SK-N-DZ (cell line): ENCODE measurements at regions not wholly inside any gene's neighbourhood (a gene's known extent, or its start where the extent isn't known, plus 50 kb on each side); places are given as distances from the start of the nearest gene placed in this dataset.
A peak's percentile ranks its signal among the peaks of the same experiment; 100 is the strongest.
"Not testable (repeated sequence)": the region's sequence is repeated elsewhere in the genome, so short reads cannot be mapped to it uniquely, and the experiment has no call there.

Source experiments
- DNase-seq: peaks from one replicate; pipeline ENCODE4 v3.0.0-alpha.2; 2015; ENCODE audit warnings: low spot score

DNA sequence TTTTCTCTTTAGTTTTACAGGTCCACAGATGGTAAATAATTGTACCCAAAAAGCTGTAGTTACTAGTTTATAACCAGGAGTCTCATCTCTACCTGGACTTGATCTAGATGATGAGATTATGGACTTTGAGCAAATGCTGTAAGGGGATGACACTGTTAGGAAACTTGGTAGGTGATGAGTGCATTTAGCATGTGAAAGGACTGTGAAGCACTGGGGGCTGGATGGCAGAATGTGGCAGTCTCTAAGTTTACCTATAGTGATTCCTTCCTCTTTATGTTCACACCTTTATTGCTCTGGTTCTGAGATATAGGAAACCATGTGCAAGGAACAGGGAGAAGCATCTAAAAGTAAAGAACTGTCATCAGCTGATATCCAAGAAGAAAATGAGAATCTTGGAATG lies 230.7 kb upstream of the CHORDC1 start:
- DNase-seq: no peak

DNA sequence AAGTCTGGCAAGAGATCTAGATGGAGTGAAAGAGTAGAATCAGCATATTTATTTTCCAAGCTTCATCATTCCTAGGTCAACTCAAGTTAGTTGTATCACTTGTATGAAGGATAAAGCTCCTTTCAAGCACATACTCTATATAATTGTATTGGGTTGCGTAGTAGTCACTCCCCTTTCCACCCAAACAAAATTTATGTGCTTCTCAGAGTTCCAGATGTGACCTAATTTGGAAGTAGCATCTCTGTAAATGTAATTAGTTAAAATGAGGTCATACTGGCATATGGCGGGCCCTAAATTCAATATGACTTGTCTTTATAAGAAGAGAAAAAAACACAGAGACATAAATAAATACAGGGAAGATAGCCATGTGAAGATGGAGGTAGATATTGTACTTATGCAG lies 226.8 kb upstream of the CHORDC1 start:
- DNase-seq: peak; percentile 97

GRCh38 chr11:90448256-90448655 lies 225.4 kb upstream of the CHORDC1 start:
- peak; percentile 60 for DNase-seq

DNA sequence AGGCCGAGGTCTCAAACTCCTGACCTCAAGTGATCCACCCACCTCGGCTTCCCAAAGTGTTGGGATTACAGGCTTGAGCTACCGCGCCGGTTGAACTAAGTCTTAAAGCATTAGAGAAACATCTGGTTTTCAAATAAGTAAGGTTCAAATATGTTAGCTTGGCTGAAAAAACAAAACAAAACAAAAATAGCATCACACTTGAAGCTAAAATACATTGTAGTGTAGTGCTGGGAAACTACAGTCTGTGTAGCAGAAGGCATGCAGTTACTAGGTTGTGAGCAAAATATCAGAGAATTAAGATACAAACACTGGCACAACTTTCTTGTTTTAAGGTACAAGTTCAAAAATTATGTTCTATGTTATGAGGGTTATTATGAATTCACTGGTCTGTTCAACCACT lies 224.8 kb upstream of the CHORDC1 start:
- no peak for DNase-seq

GRCh38 chr11:90446207-90446606 lies 223.4 kb upstream of the CHORDC1 start:
- no peak for DNase-seq

GRCh38 chr11:90438069-90438468 lies 215.2 kb upstream of the CHORDC1 start:
- no peak for DNase-seq

GRCh38 chr11:90434858-90435257 lies 212.0 kb upstream of the CHORDC1 start:
- no peak for DNase-seq

DNA sequence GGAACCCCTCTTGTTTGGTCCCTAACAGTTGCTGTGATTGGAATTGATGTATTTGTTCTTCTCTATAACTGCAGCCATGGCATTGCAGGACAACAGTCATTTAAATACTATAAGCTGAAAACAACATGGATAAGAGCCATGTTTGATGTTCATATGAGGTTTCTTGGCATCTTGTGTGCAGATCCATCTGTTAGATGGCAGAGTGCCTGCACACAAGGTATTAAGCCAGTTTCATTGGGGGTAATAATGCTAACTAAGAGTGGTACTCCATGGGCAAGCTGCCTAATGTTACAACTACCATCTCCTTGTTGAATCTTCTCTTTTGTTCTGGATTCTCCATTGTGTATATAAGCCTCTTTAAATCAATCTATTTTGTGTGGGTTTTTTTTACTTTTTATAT lies 206.0 kb upstream of the CHORDC1 start:
- no peak for DNase-seq

DNA sequence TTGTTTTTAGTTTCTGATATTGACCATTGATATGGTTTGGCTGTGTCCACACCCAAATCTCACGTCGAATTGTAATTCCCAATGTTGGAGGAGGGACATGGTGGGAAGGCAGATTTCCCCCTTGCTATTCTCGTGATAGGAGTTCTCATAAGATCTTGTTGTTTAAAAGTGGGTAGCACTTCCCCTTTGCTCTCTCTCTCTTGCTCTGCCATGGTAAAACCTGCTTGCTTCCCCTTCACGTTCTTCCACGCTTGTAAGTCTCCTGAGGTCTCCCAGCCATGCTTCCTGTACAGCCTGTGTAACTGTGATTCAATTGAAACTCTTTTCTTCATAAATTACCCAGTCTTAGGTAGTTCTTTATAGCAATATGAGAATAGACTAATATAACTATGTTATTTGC lies 203.6 kb upstream of the CHORDC1 start:
- no peak for DNase-seq

DNA sequence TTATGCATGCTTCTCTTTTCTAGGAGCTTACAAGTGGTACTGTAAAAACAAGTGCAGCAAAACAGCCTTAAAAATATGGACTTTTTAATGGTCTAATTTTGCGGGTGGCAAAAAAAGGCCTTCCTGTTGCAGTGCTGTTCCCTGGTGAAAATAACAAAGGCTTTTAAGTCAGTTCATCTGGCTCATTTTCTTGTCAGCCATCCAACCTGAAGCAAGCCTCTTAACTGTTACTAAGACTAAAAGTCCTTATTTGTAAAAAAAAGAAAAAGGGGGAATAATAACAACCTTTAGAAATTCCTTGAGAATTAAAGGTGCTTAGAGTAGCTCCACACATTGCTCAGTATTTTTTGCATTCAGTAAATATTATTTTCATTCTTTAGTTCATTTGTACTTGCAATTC lies 200.5 kb upstream of the CHORDC1 start:
- no peak for DNase-seq

DNA sequence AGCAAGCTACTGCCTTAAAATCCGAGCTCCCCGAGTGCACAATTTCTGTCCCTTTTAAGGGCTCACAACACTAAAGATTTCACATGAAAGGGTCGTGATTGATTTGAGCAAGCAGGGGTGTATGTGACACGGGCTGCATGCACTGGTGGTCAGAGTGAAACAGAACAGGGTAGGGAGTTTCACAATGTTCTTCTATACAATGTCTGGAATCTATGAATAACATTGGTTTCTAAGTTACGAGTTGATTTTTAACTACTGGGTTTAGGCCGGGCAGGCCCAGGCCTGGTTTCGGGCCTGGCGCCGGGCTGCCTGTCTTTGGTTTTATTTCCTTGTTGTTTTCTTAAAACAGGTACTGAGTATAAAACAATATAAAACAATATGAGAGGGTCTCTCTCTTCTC lies 199.9 kb upstream of the CHORDC1 start:
- DNase-seq: not testable (repeated sequence)

DNA sequence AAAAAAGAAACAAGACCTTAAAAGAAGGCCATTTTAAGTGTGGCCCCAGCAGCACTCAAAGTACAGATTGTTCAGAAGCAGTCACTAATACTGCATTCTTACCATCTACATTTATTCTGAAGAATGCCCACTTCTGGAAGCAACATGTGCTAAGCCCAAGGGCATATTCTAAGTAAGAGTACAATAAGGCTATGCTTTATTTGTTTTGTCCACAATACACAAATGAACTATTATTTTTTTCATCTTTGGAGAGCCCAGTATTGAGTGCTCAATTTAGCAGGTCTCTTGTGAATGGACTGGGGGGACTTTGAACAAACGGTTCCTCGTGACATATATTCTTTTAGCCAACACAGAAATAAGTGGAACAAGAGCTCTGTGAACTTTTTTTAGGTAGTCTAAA lies 191.4 kb upstream of the CHORDC1 start:
- DNase-seq: no peak

- DNase-seq: no peak
Observed at GRCh38 chr11:90407350-90407749, 184.5 kb upstream of the CHORDC1 start.

DNA sequence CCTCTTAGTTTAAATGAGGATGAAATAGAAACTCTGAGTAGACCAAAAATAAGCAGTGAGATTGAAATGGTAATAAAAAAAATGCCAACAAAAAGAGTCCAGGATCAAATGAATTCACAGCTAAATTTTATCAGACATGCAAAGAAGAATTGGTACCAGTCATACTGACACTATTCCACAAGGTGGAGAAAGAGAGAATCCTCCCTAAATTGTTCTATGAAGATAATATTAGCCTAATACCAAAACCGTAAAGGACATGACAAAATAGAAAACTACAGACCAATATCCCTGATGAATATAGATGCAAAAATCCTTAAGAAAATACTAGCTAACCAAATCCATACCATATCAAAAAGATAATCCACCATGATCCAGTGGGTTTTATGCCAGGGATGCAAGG lies 169.8 kb upstream of the CHORDC1 start:
- no peak for DNase-seq

GRCh38 chr11:90391756-90392155 lies 168.9 kb upstream of the CHORDC1 start:
- DNase-seq: no peak

DNA sequence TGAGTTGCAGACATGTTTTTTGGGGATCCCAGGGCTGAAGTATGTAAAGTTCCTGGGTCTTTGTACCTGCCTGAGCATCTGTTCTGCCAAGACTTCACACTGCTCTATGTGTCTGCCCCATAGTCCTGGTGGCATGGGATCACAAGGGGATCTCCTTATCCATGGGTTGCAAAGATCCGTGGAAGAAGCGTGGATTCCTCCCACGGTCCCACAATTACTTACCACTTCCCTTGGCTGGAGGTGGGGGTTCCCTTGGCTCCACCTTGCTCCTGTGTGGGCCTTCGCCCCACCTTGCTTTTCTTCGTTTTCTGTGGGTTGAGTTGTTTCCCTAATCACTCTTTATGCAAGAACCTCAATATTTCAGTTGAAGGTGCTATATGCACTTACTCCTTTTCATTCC lies 157.4 kb upstream of the CHORDC1 start:
- DNase-seq: no peak

GRCh38 chr11:90373971-90374370 lies 151.1 kb upstream of the CHORDC1 start:
- no peak for DNase-seq

GRCh38 chr11:90364527-90364926 lies 141.7 kb upstream of the CHORDC1 start:
- DNase-seq: no peak

- no peak for DNase-seq
Observed at GRCh38 chr11:90363739-90364138, 140.9 kb upstream of the CHORDC1 start.

GRCh38 chr11:90355200-90355599 lies 132.4 kb upstream of the CHORDC1 start:
- no peak for DNase-seq

- no peak for DNase-seq
Observed at GRCh38 chr11:90349731-90350130, 126.9 kb upstream of the CHORDC1 start.

- DNase-seq: no peak
Observed at GRCh38 chr11:90344546-90344945, 121.7 kb upstream of the CHORDC1 start.

DNA sequence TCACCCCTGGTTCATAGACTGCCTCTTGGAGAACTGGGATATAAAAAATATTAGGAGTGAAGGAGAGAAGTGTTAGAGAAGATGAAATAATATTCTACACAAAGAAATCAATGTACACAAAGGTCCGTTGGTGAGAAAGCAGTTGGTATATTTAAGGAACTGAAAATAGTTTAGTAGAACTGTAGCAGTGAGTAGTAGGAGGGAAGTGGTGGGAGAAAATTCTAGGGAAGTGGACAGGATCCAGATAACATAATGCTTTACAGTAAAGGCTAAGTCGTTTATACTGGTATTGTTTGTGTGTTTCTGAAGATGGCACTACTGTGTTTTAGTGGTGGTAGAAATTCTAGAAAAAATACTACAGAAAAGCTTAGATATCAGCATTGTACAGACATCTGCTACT lies 120.8 kb upstream of the CHORDC1 start:
- no peak for DNase-seq

- no peak for DNase-seq
Observed at GRCh38 chr11:90341986-90342385, 119.1 kb upstream of the CHORDC1 start.

DNA sequence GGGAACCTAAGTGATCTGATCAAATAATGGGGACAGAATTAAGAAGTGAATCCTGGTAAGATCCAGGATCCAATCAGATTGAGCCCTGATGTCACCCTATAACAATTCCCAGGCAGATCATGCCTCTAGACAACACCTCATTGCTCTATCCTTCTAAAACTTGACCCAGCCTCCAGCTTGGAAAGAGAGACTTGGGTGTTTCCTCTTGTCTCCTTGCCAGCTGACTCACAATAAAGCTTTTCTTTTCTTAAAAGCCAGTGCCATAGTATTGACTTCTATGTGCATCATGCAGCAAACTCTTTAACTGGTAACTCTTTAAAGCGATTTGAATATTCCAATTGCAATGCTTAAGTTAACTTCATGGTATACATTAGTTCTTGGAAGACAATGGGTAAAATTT lies 109.6 kb upstream of the CHORDC1 start:
- DNase-seq: no peak
